GM18519 (cell line): ENCODE measurements at regions not wholly inside any gene's neighbourhood (a gene's known extent, or its start where the extent isn't known, plus 50 kb on each side); places are given as distances from the start of the nearest gene placed in this dataset.
"Not testable (repeated sequence)": the region's sequence is repeated elsewhere in the genome, so short reads cannot be mapped to it uniquely, and the experiment has no call there.

ENCODE experiments used
- ATAC-seq: cut with Tn5 transposase; IDR thresholded peaks from one replicate; pipeline ENCODE4 v1.9.1; 2021; ENCODE audit warnings: mild to moderate bottlenecking, moderate library complexity; ENCODE audit not compliant: unreplicated experiment, low FRiP score

DNA sequence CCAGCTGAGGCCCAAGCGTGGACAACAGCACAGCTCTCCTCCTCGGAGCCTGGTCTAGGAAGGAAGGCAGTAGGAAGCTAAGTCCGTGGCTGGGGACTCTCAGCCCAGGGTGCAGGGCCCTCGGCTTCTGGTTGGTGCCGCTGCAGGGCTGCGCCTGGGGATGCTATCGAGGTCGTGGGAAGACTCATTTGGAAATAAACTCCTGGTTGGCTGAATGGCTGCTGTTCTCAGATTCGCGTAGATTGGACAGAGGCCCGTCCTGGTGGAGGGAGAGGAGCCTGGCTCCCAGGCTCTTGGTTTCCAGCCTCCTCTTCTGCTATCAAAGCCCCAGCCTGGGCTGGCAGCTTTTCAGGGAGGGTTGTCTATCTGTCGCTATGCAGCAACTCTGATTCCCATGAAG lies 152.6 kb upstream of the FZD8 start:
- no peak for ATAC-seq

GRCh38 chr10:35792291-35792690 lies 150.2 kb upstream of the FZD8 start:
- ATAC-seq = no peak

GRCh38 chr10:35789996-35790395 lies 147.9 kb upstream of the FZD8 start:
- ATAC-seq = no peak

- no peak for ATAC-seq
Measured at GRCh38 chr10:35784751-35785150, 142.7 kb upstream of the FZD8 start.

DNA sequence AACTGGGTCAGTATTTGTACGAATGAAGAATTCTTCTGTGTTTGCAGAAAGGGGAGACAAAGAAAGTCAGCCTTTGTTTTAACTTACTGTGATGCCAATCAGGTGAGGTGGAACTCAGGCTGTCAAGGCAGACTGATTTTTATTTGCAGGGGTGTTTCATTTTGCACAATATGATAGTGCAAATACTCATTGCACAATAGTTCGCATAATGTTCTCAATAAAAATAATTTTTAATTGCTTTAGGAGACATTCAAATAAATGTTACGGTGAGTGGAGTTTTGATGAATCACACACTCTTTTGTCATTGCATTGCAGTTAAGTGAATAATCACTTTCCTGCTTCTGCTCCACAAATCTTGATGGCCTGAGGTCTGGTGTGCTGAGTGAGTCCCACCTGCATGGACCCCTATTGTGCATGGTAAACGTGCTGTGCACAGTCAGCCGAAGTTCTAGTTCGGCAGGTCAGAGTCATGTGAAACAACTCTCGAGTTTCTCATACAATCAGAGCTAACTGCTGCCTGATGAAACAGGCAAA lies 141.3 kb upstream of the FZD8 start:
- no peak for ATAC-seq

GRCh38 chr10:35781643-35782035 lies 139.5 kb upstream of the FZD8 start:
- no peak for ATAC-seq

DNA sequence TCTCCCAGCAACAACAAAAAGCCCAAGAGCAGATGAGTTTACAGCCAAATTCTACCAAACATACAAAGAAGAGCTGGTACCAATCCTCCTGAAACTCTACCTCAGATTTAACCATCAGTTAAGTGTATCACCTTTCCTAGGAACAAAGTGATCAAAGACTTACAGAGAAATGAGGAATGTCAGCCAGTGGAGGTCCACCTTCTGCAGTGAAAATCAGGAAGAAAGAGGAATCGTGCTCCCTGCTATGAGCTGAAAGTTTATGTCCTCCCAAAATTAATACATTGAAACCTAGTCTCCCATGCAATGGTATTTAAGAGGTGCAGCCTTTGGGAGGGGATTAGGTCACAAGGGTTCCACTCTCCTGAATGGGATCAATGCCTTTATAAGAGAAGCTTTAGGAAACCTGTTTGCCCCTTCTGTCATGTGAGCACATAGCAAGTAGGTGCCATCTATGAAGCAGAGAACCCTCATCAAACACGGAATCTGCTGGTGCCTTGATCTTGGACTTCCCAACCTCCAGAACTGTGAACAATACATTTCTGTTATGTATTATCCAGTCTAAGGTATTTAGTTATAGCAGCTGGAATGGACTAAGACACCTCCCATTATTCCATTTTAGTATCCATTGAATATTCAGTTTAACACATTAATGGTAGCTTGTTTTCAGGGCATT lies 139.0 kb upstream of the FZD8 start:
- ATAC-seq = no peak

DNA sequence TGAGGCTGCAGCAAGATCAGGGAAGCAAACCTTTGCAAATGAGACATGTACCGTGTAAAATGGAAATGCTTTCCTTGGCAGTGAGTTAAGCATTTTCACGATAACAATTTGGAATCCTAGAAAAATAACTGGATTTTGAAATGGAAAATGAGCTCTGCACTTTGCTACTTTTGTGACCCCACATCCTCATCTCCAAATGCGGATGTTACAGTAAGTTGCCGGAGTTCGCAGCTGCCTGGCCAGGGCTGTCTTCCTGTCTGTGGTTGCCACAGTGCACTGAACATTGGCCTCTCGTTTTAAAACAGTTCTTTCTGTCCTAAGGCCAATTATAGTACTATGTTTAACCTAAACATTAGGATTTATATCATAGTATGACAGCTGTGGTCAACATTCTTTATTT lies 136.2 kb upstream of the FZD8 start:
- no peak for ATAC-seq

GRCh38 chr10:35776557-35776956 lies 134.5 kb upstream of the FZD8 start:
- not testable (repeated sequence) for ATAC-seq

GRCh38 chr10:35774109-35774508 lies 132.0 kb upstream of the FZD8 start:
- ATAC-seq = no peak

- no peak for ATAC-seq
Measured at GRCh38 chr10:35770817-35771355, 128.8 kb upstream of the FZD8 start.

DNA sequence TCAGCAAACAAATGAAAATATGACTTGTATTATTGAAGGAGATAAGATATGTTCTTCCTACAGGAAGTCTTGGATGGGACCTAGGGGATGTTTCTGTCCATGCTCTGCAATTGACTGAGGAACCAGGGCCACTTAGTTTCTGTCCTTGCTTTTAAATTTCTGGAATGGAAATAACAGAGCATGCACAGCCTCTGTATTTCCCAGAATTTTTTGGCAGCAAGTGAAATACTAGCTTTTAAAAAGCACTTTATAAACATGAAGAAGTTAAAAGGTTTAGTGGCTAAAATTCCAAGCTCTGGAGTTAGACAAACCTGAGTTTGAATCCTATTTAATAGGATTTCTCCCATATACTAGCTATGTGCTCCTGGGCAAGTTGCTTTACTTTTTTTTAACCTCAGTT lies 127.7 kb upstream of the FZD8 start:
- ATAC-seq = no peak

GRCh38 chr10:35768731-35769130 lies 126.6 kb upstream of the FZD8 start:
- ATAC-seq = no peak

GRCh38 chr10:35768011-35768410 lies 125.9 kb upstream of the FZD8 start:
- no peak for ATAC-seq

DNA sequence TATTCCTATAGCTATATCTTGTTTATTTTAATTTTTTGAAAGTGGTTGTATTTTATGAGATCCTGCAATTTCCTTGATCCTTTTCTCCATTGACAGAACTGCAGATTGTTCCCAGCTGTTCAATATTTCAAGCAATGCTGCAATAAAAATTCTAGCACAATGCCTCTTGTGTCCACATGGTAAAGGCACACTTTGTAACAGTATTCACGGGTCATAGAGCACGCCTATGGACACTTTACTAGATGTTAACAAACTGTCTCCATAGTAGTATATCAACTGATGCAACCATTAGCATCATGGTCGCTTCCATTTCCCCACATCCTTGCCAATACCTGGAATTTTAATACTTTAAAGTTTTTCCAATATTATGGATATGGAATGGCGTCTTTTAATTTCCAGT lies 123.9 kb upstream of the FZD8 start:
- ATAC-seq = no peak

GRCh38 chr10:35765066-35765527 lies 123.0 kb upstream of the FZD8 start:
- no peak for ATAC-seq

- ATAC-seq = no peak
Measured at GRCh38 chr10:35762311-35763030, 120.4 kb upstream of the FZD8 start.

DNA sequence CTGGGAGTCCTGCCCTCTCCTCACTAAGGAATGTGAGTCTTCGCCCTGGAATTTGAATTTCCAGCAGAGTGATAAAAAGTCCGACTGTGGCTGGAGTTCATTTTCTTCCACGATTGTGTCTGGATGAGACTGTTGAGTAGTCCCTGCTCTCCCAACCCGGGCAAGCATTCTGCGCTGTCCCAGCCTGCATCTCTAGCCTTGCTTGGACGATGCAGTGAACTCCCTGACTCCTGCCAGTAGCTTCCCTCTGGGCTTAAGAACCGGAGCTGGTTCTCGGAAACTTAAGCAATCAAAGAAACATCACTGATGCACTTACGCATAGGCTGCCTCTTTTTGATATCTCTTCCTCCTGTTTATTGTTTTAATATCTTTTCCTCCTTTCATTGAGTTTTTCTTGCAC lies 116.0 kb upstream of the FZD8 start:
- ATAC-seq = no peak

DNA sequence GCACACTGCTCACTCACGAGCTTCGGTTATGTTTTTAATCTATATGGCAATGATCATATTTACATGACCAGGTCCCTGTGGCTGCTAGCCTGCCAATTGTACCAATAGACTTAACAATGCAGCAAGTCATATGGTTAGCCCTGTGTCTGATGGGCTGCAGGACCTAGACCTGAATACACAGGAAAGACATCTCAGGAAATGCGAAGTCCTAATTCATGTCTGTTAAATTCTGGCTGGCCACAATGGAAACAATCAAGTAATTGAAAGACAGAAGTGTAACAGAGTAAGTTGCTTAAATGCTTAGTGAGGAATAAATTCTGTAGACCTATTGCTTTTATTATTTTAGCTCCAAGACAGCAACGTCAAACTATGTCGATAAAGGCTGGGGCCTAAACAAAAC lies 112.4 kb upstream of the FZD8 start:
- no peak for ATAC-seq

GRCh38 chr10:35752469-35753461 lies 110.7 kb upstream of the FZD8 start:
- no peak for ATAC-seq

- ATAC-seq = no peak
Measured at GRCh38 chr10:35751347-35751746, 109.3 kb upstream of the FZD8 start.
